ENCODE measurements at regions not wholly inside any gene's neighbourhood (a gene's known extent, or its start where the extent isn't known, plus 50 kb on each side); places are given as distances from the start of the nearest gene placed in this dataset.

DNA sequence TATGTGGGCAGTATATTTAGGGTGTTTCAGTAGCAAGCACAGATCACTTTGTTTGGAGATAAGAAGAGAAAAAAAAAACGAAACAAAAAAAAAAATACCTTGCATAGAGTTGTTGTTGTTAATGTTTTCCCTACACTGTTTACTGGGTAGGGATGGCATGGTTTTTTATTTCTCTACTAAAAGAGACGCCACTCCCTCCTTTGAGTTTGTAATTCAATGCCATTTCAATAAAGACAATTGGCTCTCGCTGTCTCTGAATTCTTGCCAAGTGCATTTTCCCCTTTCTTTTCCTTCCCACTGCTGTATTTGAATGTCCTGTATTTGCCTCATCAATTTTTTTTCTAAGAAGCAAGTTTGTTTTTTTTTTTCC, 213.9 kb upstream of the UBASH3B start:
- Histone ChIP-seq H3K36me3 (ENCODE audit: insufficient read depth, low read length) (no peaks in the 10 kb centered on the region), H3K79me2 (ENCODE audit: insufficient read depth, low read length) (no peaks in the 10 kb centered on the region), H3K4me3 (ENCODE audit: insufficient read depth, low read depth, low read length) (peak overlapping the region; percentile 47), H4K20me1 (ENCODE audit: insufficient read depth, low read length) (no peaks in the 10 kb centered on the region), H3K9me3 (ENCODE audit: insufficient read depth, low read depth, low read length) (no peaks in the 10 kb centered on the region), H3K4me2 (ENCODE audit: low read length) (peak overlapping the region; percentile 85), H3K27me3 (ENCODE audit: insufficient read depth, low read length) (peaks cover 29% of the 10 kb centered on the region), H3K4me1 (ENCODE audit: insufficient read depth, low read length) (peaks cover 11% of the 10 kb centered on the region), H3K9ac (ENCODE audit: low read length) (no peak overlapping the region), H3K27ac (ENCODE audit: low read depth, low read length) (no peak overlapping the region), H2AFZ (ENCODE audit: low read depth, low read length) (no peak overlapping the region)
- FAIRE-seq (no peak), DNase-seq (ENCODE audit: low read depth) (no peak)
- Mint-ChIP-seq H3K27ac (ENCODE audit: unreplicated experiment) (no peak overlapping the region), H3K9me3 (ENCODE audit: unreplicated experiment) (no peaks in the 10 kb centered on the region), H3K4me1 (ENCODE audit: low read depth, unreplicated experiment) (no peaks in the 10 kb centered on the region), H3K27me3 (ENCODE audit: low read depth, unreplicated experiment) (peaks cover 4% of the 10 kb centered on the region), H3K4me3 (ENCODE audit: unreplicated experiment) (no peak overlapping the region), H3K36me3 (ENCODE audit: low read depth, unreplicated experiment) (no peaks in the 10 kb centered on the region)
- no peak for TF ChIP-seq EZH2 (IDR thresholded peaks at IDR 0.05; ENCODE audit: insufficient read depth, low read length)
- TF ChIP-seq, protein P1, sequence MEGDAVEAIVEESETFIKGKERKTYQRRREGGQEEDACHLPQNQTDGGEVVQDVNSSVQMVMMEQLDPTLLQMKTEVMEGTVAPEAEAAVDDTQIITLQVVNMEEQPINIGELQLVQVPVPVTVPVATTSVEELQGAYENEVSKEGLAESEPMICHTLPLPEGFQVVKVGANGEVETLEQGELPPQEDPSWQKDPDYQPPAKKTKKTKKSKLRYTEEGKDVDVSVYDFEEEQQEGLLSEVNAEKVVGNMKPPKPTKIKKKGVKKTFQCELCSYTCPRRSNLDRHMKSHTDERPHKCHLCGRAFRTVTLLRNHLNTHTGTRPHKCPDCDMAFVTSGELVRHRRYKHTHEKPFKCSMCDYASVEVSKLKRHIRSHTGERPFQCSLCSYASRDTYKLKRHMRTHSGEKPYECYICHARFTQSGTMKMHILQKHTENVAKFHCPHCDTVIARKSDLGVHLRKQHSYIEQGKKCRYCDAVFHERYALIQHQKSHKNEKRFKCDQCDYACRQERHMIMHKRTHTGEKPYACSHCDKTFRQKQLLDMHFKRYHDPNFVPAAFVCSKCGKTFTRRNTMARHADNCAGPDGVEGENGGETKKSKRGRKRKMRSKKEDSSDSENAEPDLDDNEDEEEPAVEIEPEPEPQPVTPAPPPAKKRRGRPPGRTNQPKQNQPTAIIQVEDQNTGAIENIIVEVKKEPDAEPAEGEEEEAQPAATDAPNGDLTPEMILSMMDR (IDR thresholded peaks at IDR 0.05; ENCODE audit: insufficient read depth, low read depth, low read length) = no peak

DNA sequence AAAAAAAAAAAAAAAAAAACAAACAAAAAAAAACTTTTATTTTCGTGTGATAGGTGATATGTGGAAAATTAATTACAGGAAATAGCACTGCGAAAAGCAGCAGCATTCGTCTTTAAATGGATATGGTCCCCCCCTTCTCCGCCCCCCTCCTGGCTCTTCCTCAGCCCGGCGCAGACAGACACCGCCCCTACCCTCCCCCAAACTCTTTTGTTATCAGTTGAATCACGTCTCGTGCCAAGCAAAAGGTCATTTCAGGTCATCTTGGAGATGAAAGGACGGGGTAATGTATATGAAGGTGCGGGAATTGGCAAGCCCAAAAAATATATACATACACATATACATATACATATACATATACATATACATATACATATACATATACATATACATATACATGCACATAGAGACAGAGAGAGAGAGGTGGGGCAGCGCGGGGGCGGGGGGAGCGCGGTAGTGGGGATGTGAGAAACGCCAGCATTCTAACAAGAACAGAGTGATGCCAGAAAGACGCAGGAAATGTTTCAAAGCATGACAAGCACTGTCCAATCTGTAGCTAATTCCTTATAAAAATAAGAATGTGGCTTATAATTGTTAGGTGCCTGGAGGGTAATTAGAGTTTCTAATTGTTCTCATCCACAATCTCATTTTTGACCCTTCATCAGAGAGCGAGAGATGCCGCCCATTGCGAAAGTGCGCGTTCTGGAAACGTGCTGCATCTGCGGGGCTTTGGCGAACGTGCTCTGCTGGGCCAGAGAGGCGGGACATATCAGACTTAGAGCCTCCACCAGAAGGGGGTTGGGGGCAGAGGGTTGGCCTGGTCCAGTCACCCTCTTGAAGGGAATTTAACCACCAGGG, 214.5 kb upstream of the UBASH3B start:
- TF ChIP-seq EZH2 (IDR thresholded peaks at IDR 0.05; ENCODE audit: insufficient read depth, low read length) = no peak
- TF ChIP-seq, protein P1 (IDR thresholded peaks at IDR 0.05; ENCODE audit: insufficient read depth, low read depth, low read length) = no peak
- peak overlapping the region; percentile 82 for H3K4me3 Mint-ChIP-seq (ENCODE audit: unreplicated experiment)
- peak overlapping the region; percentile 38 for H3K9ac ChIP-seq (ENCODE audit: low read length)
- H2AFZ ChIP-seq (ENCODE audit: low read depth, low read length) = peak overlapping the region; percentile 42
- no peaks in the 10 kb centered on the region for H3K36me3 ChIP-seq (ENCODE audit: insufficient read depth, low read length)
- H4K20me1 ChIP-seq (ENCODE audit: insufficient read depth, low read length) = no peaks in the 10 kb centered on the region
- H3K4me1 ChIP-seq (ENCODE audit: insufficient read depth, low read length) = peaks cover 11% of the 10 kb centered on the region
- H3K79me2 ChIP-seq (ENCODE audit: insufficient read depth, low read length) = no peaks in the 10 kb centered on the region
- H3K4me2 ChIP-seq (ENCODE audit: low read length) = peak overlapping the region; percentile 85
- H3K4me3 ChIP-seq (ENCODE audit: insufficient read depth, low read depth, low read length) = peak overlapping the region; percentile 47
- H3K27ac ChIP-seq (ENCODE audit: low read depth, low read length) = no peak overlapping the region
- no peaks in the 10 kb centered on the region for H3K9me3 ChIP-seq (ENCODE audit: insufficient read depth, low read depth, low read length)
- no peaks in the 10 kb centered on the region for H3K4me1 Mint-ChIP-seq (ENCODE audit: low read depth, unreplicated experiment)
- peaks cover 29% of the 10 kb centered on the region for H3K27me3 ChIP-seq (ENCODE audit: insufficient read depth, low read length)
- H3K27ac Mint-ChIP-seq (ENCODE audit: unreplicated experiment) = no peak overlapping the region
- H3K27me3 Mint-ChIP-seq (ENCODE audit: low read depth, unreplicated experiment) = peaks cover 4% of the 10 kb centered on the region
- no peaks in the 10 kb centered on the region for H3K36me3 Mint-ChIP-seq (ENCODE audit: low read depth, unreplicated experiment)
- no peak for FAIRE-seq
- H3K9me3 Mint-ChIP-seq (ENCODE audit: unreplicated experiment) = no peaks in the 10 kb centered on the region
- peak; percentile 1 for DNase-seq (ENCODE audit: low read depth)

Measured in astrocyte (in vitro differentiated cells and primary cell).